OCI-LY7 (cell line): ENCODE measurements at regions not wholly inside any gene's neighbourhood (a gene's known extent, or its start where the extent isn't known, plus 50 kb on each side); places are given as distances from the start of the nearest gene placed in this dataset.
"Not testable (repeated sequence)": the region's sequence is repeated elsewhere in the genome, so short reads cannot be mapped to it uniquely, and the experiment has no call there.

Experiments used
- BruUV-seq: library from RNA; stranded (reverse); fragments of 400-500 nt; replicated peaks from 2 replicates; lab custom pipeline; 2021; lab: Mats Ljungman, UMichigan
- CTCF ChIA-PET: fragments of 300-600 bp; sonication (Branson Sonifier 250); formaldehyde crosslinking; loops from one replicate; lab custom pipeline; 2022; ENCODE audit warnings: antibody characterized with exemption; ENCODE audit not compliant: unreplicated experiment; lab: Charles Lee
- POLR2A ChIA-PET: fragments of 300-600 bp; sonication (Branson Sonifier 250); formaldehyde crosslinking; loops from one replicate; lab custom pipeline; 2022; ENCODE audit warnings: antibody characterized with exemption; lab: Charles Lee
- DNase-seq: peaks from one replicate; pipeline ENCODE4 v3.0.0-alpha.2; 2015; ENCODE audit warnings: low spot score
- H2AFZ ChIP-seq: fragments of 200-600 bp; sonication (generic), shearing (Covaris generic); 2 replicates; pipeline ENCODE4 v1.6.1; 2014; ENCODE audit warnings: mild to moderate bottlenecking, antibody characterized with exemption, low read length, moderate library complexity
- H3K27ac ChIP-seq: fragments of 200-600 bp; sonication (generic); 2 replicates; pipeline ENCODE4 v1.5.1; 2014; ENCODE audit warnings: mixed run types, low read depth, mild to moderate bottlenecking, moderate library complexity, low read length, inconsistent platforms; ENCODE audit not compliant: poor library complexity, severe bottlenecking
- H3K36me3 ChIP-seq: fragments of 200-600 bp; sonication (generic); 2 replicates; pipeline ENCODE4 v1.6.1; 2014; ENCODE audit warnings: mild to moderate bottlenecking, antibody characterized with exemption, low read length, moderate library complexity, mixed read lengths; ENCODE audit not compliant: insufficient read depth
- H3K4me1 ChIP-seq: fragments of 200-600 bp; sonication (generic); 2 replicates; pipeline ENCODE4 v1.5.1; 2014; ENCODE audit warnings: mild to moderate bottlenecking, low read length; ENCODE audit not compliant: insufficient read depth, poor library complexity, severe bottlenecking
- H3K4me2 ChIP-seq: fragments of 200-600 bp; sonication (generic); 2 replicates; pipeline ENCODE4 v1.6.1; 2014; ENCODE audit warnings: mild to moderate bottlenecking, low read length
- H3K4me3 ChIP-seq: fragments of 200-600 bp; sonication (generic); 2 replicates; pipeline ENCODE4 v1.5.1; 2014; ENCODE audit warnings: mild to moderate bottlenecking, low read depth, low read length; ENCODE audit not compliant: poor library complexity, severe bottlenecking
- H3K79me2 ChIP-seq: fragments of 200-600 bp; sonication (generic); 2 replicates; pipeline ENCODE4 v1.6.1; 2016; ENCODE audit warnings: low read depth, mild to moderate bottlenecking, low read length, moderate library complexity, mixed read lengths; ENCODE audit not compliant: insufficient read depth
- H3K9me2 ChIP-seq: fragments of 200-600 bp; sonication (generic); 2 replicates; pipeline ENCODE4 v1.6.1; 2016; ENCODE audit warnings: mild to moderate bottlenecking, low read length, mixed read lengths; ENCODE audit not compliant: insufficient read depth
- H3K9me3 ChIP-seq: fragments of 200-600 bp; sonication (generic); 2 replicates; pipeline ENCODE4 v1.6.1; 2014; ENCODE audit warnings: mild to moderate bottlenecking, mixed run types, low read length, mixed read lengths
- H4K20me1 ChIP-seq: fragments of 200-600 bp; sonication (generic); 2 replicates; pipeline ENCODE4 v1.6.1; 2014; ENCODE audit warnings: mild to moderate bottlenecking, antibody characterized with exemption, low read length, moderate library complexity, mixed read lengths; ENCODE audit not compliant: insufficient read depth
- CTCF ChIP-seq: fragments of 200-600 bp; sonication (generic); conservative IDR thresholded peaks from 2 replicates; pipeline ENCODE4 v1.5.1; 2014; ENCODE audit warnings: mild to moderate bottlenecking, antibody characterized with exemption, low read length, moderate library complexity, mixed read lengths
- EZH2phosphoT487 ChIP-seq: fragments of 200-600 bp; sonication (generic); IDR thresholded peaks from 2 replicates; pipeline ENCODE4 v1.6.1; 2018; ENCODE audit warnings: low read depth, borderline replicate concordance, mild to moderate bottlenecking, mixed run types, antibody characterized with exemption, low read length, moderate library complexity, mixed read lengths
- intact Hi-C: fragments of 100-400 bp; cut with micrococcal nuclease; formaldehyde crosslinking; loops from one replicate; pipeline ENCODE4 v1.10.0; 2022; ENCODE audit not compliant: unreplicated experiment

GRCh38 chrX:142861557-142861956 lies 164.2 kb upstream of the SPANXN4 start:
- no peak overlapping the region for H3K27ac ChIP-seq
- no peak overlapping the region for H2AFZ ChIP-seq
- intact Hi-C loops = no loop called here
- H3K4me3 ChIP-seq = no peak overlapping the region
- no peak overlapping the region for H3K4me2 ChIP-seq
- TF ChIP-seq CTCF (no peak), EZH2phosphoT487 (no peak)
- no peaks in the 10 kb centered on the region for H3K9me3 ChIP-seq
- no peaks in the 10 kb centered on the region for H4K20me1 ChIP-seq
- no peak for DNase-seq
- no peaks in the 10 kb centered on the region for H3K9me2 ChIP-seq
- no TSS peak for BruUV-seq
- CTCF ChIA-PET = no interaction called here
- no peaks in the 10 kb centered on the region for H3K4me1 ChIP-seq
- H3K79me2 ChIP-seq = no peaks in the 10 kb centered on the region
- no peaks in the 10 kb centered on the region for H3K36me3 ChIP-seq
- POLR2A ChIA-PET = no interaction called here

GRCh38 chrX:142866247-142866646 lies 159.5 kb upstream of the SPANXN4 start:
- H3K4me2 ChIP-seq, H2AFZ ChIP-seq, BruUV-seq, H3K4me1 ChIP-seq, H4K20me1 ChIP-seq, H3K36me3 ChIP-seq, intact Hi-C loops, H3K79me2 ChIP-seq, DNase-seq, CTCF ChIA-PET, H3K9me2 ChIP-seq, H3K4me3 ChIP-seq, H3K9me3 ChIP-seq, POLR2A ChIA-PET, H3K27ac ChIP-seq: not testable (repeated sequence)

GRCh38 chrX:142873214-142873613 lies 152.5 kb upstream of the SPANXN4 start:
- Histone ChIP-seq H3K36me3 (no peaks in the 10 kb centered on the region), H3K79me2 (no peaks in the 10 kb centered on the region), H4K20me1 (no peaks in the 10 kb centered on the region), H3K4me3 (no peak overlapping the region), H3K9me2 (no peaks in the 10 kb centered on the region), H3K27ac (no peak overlapping the region), H3K9me3 (no peaks in the 10 kb centered on the region), H3K4me2 (no peak overlapping the region), H2AFZ (no peak overlapping the region), H3K4me1 (no peaks in the 10 kb centered on the region)
- CTCF ChIA-PET = no interaction called here
- no peak for DNase-seq
- POLR2A ChIA-PET = no interaction called here
- TF ChIP-seq CTCF (no peak), EZH2phosphoT487 (no peak)
- intact Hi-C loops = no loop called here
- no TSS peak for BruUV-seq
